WTC11 (cell line): ENCODE measurements at regions not wholly inside any gene's neighbourhood (a gene's known extent, or its start where the extent isn't known, plus 50 kb on each side); places are given as distances from the start of the nearest gene placed in this dataset.
A peak's percentile ranks its signal among the peaks of the same experiment; 100 is the strongest.

Experiments
- ATAC-seq: fragments of 200-7000 bp; cut with Tn5 transposase; 2 replicates; pipeline ENCODE4 v1.10.0; 2021; ENCODE audit warnings: mild to moderate bottlenecking, moderate library complexity
- CTCF ChIA-PET: fragments of 300-600 bp; sonication (Branson Sonifier 250); formaldehyde crosslinking; loops from one replicate; lab custom pipeline; 2021; ENCODE audit warnings: antibody characterized with exemption; lab: Charles Lee
- POLR2A ChIA-PET: fragments of 350-600 bp; sonication (Branson Sonifier 250); formaldehyde crosslinking; loops from one replicate; lab custom pipeline; 2021; ENCODE audit warnings: antibody characterized with exemption; lab: Charles Lee
- DNase-seq: peaks from one replicate; pipeline ENCODE4 v3.0.0; 2021; ENCODE audit warnings: low spot score
- H3K27ac Mint-ChIP-seq: 2 replicates; pipeline ENCODE4 v1.8.0; 2021; ENCODE audit warnings: mixed read lengths
- H3K27me3 Mint-ChIP-seq: 2 replicates; pipeline ENCODE4 v1.8.0; 2021; ENCODE audit warnings: low read depth, mild to moderate bottlenecking, moderate library complexity, mixed read lengths
- H3K36me3 Mint-ChIP-seq: 2 replicates; pipeline ENCODE4 v1.8.0; 2021; ENCODE audit warnings: mixed read lengths
- H3K4me1 Mint-ChIP-seq: 2 replicates; pipeline ENCODE4 v1.8.0; 2022; ENCODE audit warnings: mixed read lengths
- H3K4me3 Mint-ChIP-seq: 2 replicates; pipeline ENCODE4 v1.8.0; 2021; ENCODE audit warnings: mild to moderate bottlenecking, moderate library complexity, mixed read lengths
- H3K9me3 Mint-ChIP-seq: 2 replicates; pipeline ENCODE4 v1.8.0; 2021; ENCODE audit warnings: mixed read lengths
- CBFB ChIP-seq: sonication (generic); formaldehyde crosslinking; IDR thresholded peaks from 2 replicates; pipeline ENCODE4 v1.8.1; 2022; ENCODE audit warnings: mild to moderate bottlenecking, low read depth, missing genetic modification reagents
- CREB1 ChIP-seq: sonication (generic); formaldehyde crosslinking; IDR thresholded peaks from 2 replicates; pipeline ENCODE4 v1.8.0; 2023; ENCODE audit warnings: mild to moderate bottlenecking, missing genetic modification reagents
- CREM ChIP-seq: sonication (generic); formaldehyde crosslinking; IDR thresholded peaks from 2 replicates; pipeline ENCODE4 v1.8.1; 2022; ENCODE audit warnings: mild to moderate bottlenecking, missing genetic modification reagents, moderate library complexity
- E2F1 ChIP-seq: sonication (generic); formaldehyde crosslinking; IDR thresholded peaks from 2 replicates; pipeline ENCODE4 v1.8.0; 2022; ENCODE audit warnings: mild to moderate bottlenecking, missing genetic modification reagents
- ELF4 ChIP-seq: sonication (generic); formaldehyde crosslinking; IDR thresholded peaks from 2 replicates; pipeline ENCODE4 v1.8.1; 2022; ENCODE audit warnings: low read depth, mild to moderate bottlenecking, moderate library complexity, missing genetic modification reagents
- GRHL2 ChIP-seq: fragments of 250-450 bp; sonication (Bioruptor Pico); IDR thresholded peaks from 2 replicates; pipeline ENCODE4 v1.8.0; 2022; ENCODE audit warnings: mild to moderate bottlenecking, moderate library complexity; ENCODE audit not compliant: insufficient replicate concordance, severe bottlenecking
- KAT7 ChIP-seq: sonication (generic); formaldehyde crosslinking; IDR thresholded peaks from 2 replicates; pipeline ENCODE4 v1.8.1; 2023; ENCODE audit warnings: missing genetic modification reagents, mild to moderate bottlenecking, borderline replicate concordance
- MXD4 ChIP-seq: fragments of 250-450 bp; sonication (Bioruptor Pico); IDR thresholded peaks from 2 replicates; pipeline ENCODE4 v1.8.0; 2021; ENCODE audit warnings: mild to moderate bottlenecking, moderate library complexity, borderline replicate concordance
- PRRX2 ChIP-seq: fragments of 250-450 bp; sonication (Bioruptor Pico); IDR thresholded peaks from 2 replicates; pipeline ENCODE4 v1.8.0; 2021; ENCODE audit warnings: mild to moderate bottlenecking
- ZNF317 ChIP-seq: sonication (generic); formaldehyde crosslinking; IDR thresholded peaks from 2 replicates; pipeline ENCODE4 v1.8.1; 2023; ENCODE audit warnings: low read depth, mild to moderate bottlenecking, moderate library complexity, missing genetic modification reagents, borderline replicate concordance
- ZNF425 ChIP-seq: fragments of 250-450 bp; sonication (Bioruptor Pico); conservative IDR thresholded peaks from 2 replicates; pipeline ENCODE4 v1.9.0; 2021; ENCODE audit warnings: mild to moderate bottlenecking
- TF ChIP-seq, protein P1 (sequence below): fragments of 250-450 bp; sonication (Bioruptor Pico); IDR thresholded peaks from 2 replicates; pipeline ENCODE4 v2.1.2; 2022; ENCODE audit warnings: mild to moderate bottlenecking, moderate library complexity
- TF ChIP-seq, protein P2 (sequence below): sonication (generic); formaldehyde crosslinking; IDR thresholded peaks from 2 replicates; pipeline ENCODE4 v1.8.0; 2022; ENCODE audit warnings: mild to moderate bottlenecking, missing genetic modification reagents
- TF ChIP-seq, protein P3 (sequence below): sonication (generic); formaldehyde crosslinking; IDR thresholded peaks from 2 replicates; pipeline ENCODE4 v1.8.1; 2023; ENCODE audit warnings: mild to moderate bottlenecking, missing genetic modification reagents, moderate library complexity

DNA sequence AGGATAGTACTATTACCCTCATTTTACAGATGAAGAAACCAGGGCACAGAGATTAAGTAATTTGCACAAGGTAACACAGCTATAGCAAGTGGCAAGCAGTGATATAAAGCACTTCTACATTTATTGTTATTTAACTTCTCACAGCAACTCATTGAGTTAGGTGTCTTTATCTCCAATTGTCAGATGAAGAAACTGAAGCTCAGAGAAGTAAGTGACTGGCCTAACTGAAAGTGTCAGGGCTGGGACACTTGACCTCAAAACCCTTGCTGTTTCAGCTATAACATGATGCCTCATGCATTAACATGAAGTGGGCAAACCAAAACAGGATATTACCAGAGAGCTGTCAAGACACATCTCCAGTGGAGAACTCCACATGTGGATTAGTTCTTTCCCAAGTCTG lies 65.8 kb upstream of the LEKR1 start:
- DNase-seq: no peak
- Mint-ChIP-seq H3K9me3 (peaks cover 5% of the 10 kb centered on the region; the same call in 1 of the 2 replicates), H3K36me3 (no peaks in the 10 kb centered on the region), H3K4me1 (peaks cover 10% of the 10 kb centered on the region), H3K27me3 (no peaks in the 10 kb centered on the region), H3K27ac (no peak overlapping the region), H3K4me3 (no peak overlapping the region)
- ATAC-seq: no peak
- ChIA-PET CTCF (interaction anchor here (0.7 kb wide), 1 partner anchor 78 kb away, joined by 3 read pairs; no protein-coding TSS in a partner anchor), POLR2A (no interaction called here)
- TF ChIP-seq KAT7 (no peak), ZNF317 (CRISPR knock-in tag) (no peak)

DNA sequence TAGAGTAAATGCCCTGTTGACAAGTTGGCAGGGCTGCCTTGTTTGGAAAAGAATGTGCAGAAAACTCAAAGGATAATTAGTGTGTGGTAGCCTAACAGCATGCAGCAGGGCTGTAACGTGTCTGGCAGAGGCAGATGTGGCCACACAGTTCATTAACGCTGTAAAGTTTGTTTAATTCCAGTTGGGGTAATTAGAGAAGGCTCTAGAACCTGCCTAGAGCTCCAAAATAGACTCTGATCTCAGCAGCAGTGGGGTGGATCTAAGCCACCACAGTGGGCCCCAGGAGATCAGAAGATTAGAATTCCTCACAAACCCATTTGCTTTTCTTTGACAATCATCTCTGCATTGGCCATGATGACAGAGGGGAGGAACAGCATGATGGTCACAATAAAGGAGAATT lies 65.1 kb upstream of the LEKR1 start:
- peaks cover 10% of the 10 kb centered on the region for H3K4me1 Mint-ChIP-seq
- POLR2A ChIA-PET: no interaction called here
- no peaks in the 10 kb centered on the region for H3K36me3 Mint-ChIP-seq
- no peak overlapping the region for H3K27ac Mint-ChIP-seq
- H3K9me3 Mint-ChIP-seq: peaks cover 5% of the 10 kb centered on the region; the same call in 1 of the 2 replicates
- no peaks in the 10 kb centered on the region for H3K27me3 Mint-ChIP-seq
- CTCF ChIA-PET: interaction anchor here (0.5 to 0.7 kb wide), 2 partner anchors 9 to 1362 kb away, joined by 3 read pairs; no protein-coding TSS in a partner anchor
- DNase-seq: no peak
- H3K4me3 Mint-ChIP-seq: no peak overlapping the region
- TF ChIP-seq KAT7 (no peak), CBFB (CRISPR knock-in tag) (no peak)
- peak; percentile 24; the same call in 1 of the 2 replicates for ATAC-seq

GRCh38 chr3:156761713-156762451 lies 64.3 kb upstream of the LEKR1 start:
- CTCF ChIA-PET: interaction anchor here (0.5 to 1.3 kb wide), 3 partner anchors 10 to 1363 kb away, joined by 3 to 4 read pairs (median 3); no protein-coding TSS in a partner anchor
- H3K9me3 Mint-ChIP-seq: peaks cover 5% of the 10 kb centered on the region; the same call in 1 of the 2 replicates
- TF ChIP-seq ELF4 (CRISPR knock-in tag) (no peak), KAT7 (no peak), CREM (CRISPR knock-in tag) (no peak), PRRX2 (CRISPR knock-in tag) (no peak), MXD4 (CRISPR knock-in tag) (no peak), GRHL2 (CRISPR knock-in tag) (no peak), ZNF425 (CRISPR knock-in tag) (no peak), CREB1 (CRISPR knock-in tag) (no peak), E2F1 (CRISPR knock-in tag) (no peak)
- TF ChIP-seq, protein P1, sequence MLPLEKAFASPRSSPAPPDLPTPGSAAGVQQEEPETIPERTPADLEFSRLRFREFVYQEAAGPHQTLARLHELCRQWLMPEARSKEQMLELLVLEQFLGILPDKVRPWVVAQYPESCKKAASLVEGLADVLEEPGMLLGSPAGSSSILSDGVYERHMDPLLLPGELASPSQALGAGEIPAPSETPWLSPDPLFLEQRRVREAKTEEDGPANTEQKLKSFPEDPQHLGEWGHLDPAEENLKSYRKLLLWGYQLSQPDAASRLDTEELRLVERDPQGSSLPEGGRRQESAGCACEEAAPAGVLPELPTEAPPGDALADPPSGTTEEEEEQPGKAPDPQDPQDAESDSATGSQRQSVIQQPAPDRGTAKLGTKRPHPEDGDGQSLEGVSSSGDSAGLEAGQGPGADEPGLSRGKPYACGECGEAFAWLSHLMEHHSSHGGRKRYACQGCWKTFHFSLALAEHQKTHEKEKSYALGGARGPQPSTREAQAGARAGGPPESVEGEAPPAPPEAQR (CRISPR knock-in tag): no peak
- TF ChIP-seq, protein P2, sequence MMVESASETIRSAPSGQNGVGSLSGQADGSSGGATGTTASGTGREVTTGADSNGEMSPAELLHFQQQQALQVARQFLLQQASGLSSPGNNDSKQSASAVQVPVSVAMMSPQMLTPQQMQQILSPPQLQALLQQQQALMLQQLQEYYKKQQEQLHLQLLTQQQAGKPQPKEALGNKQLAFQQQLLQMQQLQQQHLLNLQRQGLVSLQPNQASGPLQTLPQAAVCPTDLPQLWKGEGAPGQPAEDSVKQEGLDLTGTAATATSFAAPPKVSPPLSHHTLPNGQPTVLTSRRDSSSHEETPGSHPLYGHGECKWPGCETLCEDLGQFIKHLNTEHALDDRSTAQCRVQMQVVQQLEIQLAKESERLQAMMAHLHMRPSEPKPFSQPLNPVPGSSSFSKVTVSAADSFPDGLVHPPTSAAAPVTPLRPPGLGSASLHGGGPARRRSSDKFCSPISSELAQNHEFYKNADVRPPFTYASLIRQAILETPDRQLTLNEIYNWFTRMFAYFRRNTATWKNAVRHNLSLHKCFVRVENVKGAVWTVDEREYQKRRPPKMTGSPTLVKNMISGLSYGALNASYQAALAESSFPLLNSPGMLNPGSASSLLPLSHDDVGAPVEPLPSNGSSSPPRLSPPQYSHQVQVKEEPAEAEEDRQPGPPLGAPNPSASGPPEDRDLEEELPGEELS (CRISPR knock-in tag): no peak
- TF ChIP-seq, protein P3, sequence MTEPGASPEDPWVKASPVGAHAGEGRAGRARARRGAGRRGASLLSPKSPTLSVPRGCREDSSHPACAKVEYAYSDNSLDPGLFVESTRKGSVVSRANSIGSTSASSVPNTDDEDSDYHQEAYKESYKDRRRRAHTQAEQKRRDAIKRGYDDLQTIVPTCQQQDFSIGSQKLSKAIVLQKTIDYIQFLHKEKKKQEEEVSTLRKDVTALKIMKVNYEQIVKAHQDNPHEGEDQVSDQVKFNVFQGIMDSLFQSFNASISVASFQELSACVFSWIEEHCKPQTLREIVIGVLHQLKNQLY (CRISPR knock-in tag): no peak
- no peak for DNase-seq
- no peak overlapping the region for H3K4me3 Mint-ChIP-seq
- no peak for ATAC-seq
- no peak overlapping the region for H3K27ac Mint-ChIP-seq
- H3K4me1 Mint-ChIP-seq: peaks cover 10% of the 10 kb centered on the region
- no peaks in the 10 kb centered on the region for H3K27me3 Mint-ChIP-seq
- no peaks in the 10 kb centered on the region for H3K36me3 Mint-ChIP-seq
- POLR2A ChIA-PET: interaction anchor here (0.7 kb wide), 1 partner anchor 15 kb away, joined by 3 read pairs; no protein-coding TSS in a partner anchor
